Upper lobe of right lung (tissue), 1 donor: ENCODE measurements at regions not wholly inside any gene's neighbourhood (a gene's known extent, or its start where the extent isn't known, plus 50 kb on each side); places are given as distances from the start of the nearest gene placed in this dataset.
"Not testable (repeated sequence)": the region's sequence is repeated elsewhere in the genome, so short reads cannot be mapped to it uniquely, and the experiment has no call there.

Source experiments
- ATAC-seq: fragments of 200-7000 bp; cut with Tn5 transposase; one replicate; pipeline ENCODE4 v1.9.1; 2020; ENCODE audit warnings: mild to moderate bottlenecking, moderate library complexity
- DNase-seq: peaks from one replicate; pipeline ENCODE4 v3.0.0-alpha.2; 2020
- H3K27ac ChIP-seq: fragments of 200-600 bp; one replicate; pipeline ENCODE4 v1.8.0; 2022
- H3K27me3 ChIP-seq: fragments of 200-600 bp; one replicate; pipeline ENCODE4 v1.8.0; 2022; ENCODE audit warnings: mild to moderate bottlenecking
- H3K36me3 ChIP-seq: fragments of 200-600 bp; one replicate; pipeline ENCODE4 v1.8.0; 2022
- H3K4me1 ChIP-seq: fragments of 200-600 bp; one replicate; pipeline ENCODE4 v1.8.0; 2022
- H3K4me3 ChIP-seq: fragments of 200-600 bp; one replicate; pipeline ENCODE4 v1.8.0; 2022; ENCODE audit warnings: mild to moderate bottlenecking
- H3K9me3 ChIP-seq: fragments of 200-600 bp; one replicate; pipeline ENCODE4 v1.8.0; 2022
- intact Hi-C: fragments of 100-400 bp; cut with DNase I; formaldehyde crosslinking; loops from one replicate; pipeline ENCODE4 v1.11.0; 2022
- TF ChIP-seq, protein P1 (sequence below): fragments of 200-600 bp; IDR thresholded peaks from one replicate; pipeline ENCODE4 v1.8.0; 2022; ENCODE audit warnings: antibody characterized with exemption
- donor health status: DM: no; HTN: yes; CAD: no; lungs with severe emphysema.

DNA sequence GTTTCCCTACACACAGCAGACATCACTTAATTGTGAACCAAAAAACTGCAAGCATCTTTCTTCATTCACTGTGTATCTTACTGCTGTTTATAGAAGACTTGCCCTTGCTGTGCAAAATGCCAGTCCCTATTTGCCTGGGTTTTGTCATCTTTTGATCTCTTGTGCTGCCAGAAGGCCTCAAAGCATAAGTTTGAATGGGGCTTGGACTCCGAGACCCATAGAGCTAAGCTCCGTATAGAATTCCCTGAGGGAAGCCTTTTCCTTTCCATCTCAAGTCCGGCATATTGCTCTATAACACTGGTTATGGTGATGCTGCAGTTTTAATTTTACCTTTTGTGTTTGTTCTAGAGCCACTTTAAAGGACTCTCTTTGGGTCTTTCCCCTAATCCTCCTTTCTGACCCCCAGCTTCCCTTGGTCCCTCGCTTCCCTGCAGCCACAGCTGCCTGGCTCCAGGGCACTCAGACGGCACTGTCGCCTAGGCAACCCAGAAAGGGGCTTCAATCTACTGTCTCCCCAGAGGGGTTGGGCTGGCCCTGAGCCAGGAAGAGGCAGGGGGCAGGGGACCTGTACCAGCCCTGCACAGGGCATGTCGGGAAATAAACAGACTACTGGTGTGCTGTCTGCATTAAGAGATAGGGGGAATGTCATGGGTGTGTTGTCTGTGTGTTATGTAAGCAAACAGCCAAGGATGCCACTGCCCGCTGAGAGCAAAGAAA lies 73.4 kb upstream of the MELK start:
- Histone ChIP-seq H3K27me3 (no peaks in the 10 kb centered on the region), H3K4me3 (no peak overlapping the region), H3K36me3 (no peaks in the 10 kb centered on the region), H3K9me3 (no peaks in the 10 kb centered on the region), H3K27ac (no peak overlapping the region), H3K4me1 (no peaks in the 10 kb centered on the region)
- intact Hi-C loops, result no loop called here
- ATAC-seq (no peak), DNase-seq (no peak)
- TF ChIP-seq, protein P1, sequence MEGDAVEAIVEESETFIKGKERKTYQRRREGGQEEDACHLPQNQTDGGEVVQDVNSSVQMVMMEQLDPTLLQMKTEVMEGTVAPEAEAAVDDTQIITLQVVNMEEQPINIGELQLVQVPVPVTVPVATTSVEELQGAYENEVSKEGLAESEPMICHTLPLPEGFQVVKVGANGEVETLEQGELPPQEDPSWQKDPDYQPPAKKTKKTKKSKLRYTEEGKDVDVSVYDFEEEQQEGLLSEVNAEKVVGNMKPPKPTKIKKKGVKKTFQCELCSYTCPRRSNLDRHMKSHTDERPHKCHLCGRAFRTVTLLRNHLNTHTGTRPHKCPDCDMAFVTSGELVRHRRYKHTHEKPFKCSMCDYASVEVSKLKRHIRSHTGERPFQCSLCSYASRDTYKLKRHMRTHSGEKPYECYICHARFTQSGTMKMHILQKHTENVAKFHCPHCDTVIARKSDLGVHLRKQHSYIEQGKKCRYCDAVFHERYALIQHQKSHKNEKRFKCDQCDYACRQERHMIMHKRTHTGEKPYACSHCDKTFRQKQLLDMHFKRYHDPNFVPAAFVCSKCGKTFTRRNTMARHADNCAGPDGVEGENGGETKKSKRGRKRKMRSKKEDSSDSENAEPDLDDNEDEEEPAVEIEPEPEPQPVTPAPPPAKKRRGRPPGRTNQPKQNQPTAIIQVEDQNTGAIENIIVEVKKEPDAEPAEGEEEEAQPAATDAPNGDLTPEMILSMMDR, result no peak

DNA sequence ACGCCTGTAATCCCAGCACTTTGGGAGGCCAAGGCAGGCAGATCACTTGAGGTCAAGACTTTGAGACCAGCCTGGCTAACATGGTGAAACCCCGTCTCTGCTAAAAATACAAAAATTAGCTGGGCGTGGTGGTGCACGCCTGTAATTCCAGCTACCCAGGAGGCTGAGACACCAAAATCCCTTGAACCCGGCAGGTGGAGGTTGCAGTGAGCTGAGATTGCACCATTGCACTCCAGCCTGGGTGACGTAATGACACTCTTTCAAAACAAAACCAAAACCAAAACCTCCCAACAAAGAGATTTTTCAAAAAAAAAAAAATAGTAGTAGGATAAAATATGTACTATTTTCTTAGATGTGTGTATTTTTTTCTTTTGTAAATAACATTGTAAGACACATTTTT lies 79.1 kb upstream of the MELK start:
- Histone ChIP-seq H3K4me1 (peaks cover 14% of the 10 kb centered on the region), H3K4me3 (peak overlapping the region; percentile 4)
- H3K36me3 ChIP-seq, ATAC-seq, H3K27me3 ChIP-seq, H3K9me3 ChIP-seq, intact Hi-C loops, H3K27ac ChIP-seq, DNase-seq: not testable (repeated sequence)

DNA sequence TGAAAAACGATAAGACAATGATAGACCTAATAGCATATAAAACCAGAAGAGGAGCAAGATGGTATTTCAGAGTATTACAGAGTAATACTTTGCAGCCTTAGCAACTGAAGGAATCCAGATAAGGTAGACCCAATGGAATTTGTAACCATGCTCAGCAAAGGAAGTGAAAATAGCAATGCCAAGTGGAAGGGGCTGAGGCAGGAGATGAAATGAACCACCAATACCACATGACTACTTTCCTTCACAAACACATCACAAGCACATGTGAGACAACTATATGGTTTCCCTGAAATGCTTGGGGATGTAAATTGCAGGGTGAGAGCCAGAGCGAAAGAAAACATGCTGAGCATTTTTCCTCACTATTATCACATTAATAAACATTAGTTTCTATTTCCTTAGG lies 79.8 kb upstream of the MELK start:
- Histone ChIP-seq H3K4me3 (no peak overlapping the region), H3K9me3 (no peaks in the 10 kb centered on the region), H3K27ac (no peak overlapping the region), H3K27me3 (no peaks in the 10 kb centered on the region), H3K36me3 (no peaks in the 10 kb centered on the region), H3K4me1 (peaks cover 17% of the 10 kb centered on the region)
- no peak for DNase-seq
- ATAC-seq, result peak; percentile 33
- intact Hi-C loops, result no loop called here
- TF ChIP-seq, protein P1, result no peak

DNA sequence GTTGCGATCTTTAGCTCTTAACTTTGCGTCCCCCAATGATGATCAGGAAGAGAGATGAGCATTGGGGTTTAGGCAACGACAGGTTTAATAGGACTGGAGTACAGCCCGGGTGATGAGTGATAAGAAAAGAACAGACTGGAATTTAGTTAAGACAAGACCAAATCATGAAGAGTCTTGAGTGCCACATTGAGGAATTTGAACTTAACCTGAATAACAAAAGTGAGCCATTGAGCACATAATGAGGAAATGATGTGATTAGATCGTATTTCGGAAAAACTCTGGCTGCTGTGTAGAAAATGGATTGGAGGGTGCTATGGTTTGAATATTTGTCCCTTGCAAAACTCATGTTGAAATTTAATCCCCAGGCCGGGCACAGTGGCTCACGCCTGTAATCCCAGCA lies 83.2 kb upstream of the MELK start:
- no peaks in the 10 kb centered on the region for H3K9me3 ChIP-seq
- TF ChIP-seq, protein P1, result no peak
- H3K36me3 ChIP-seq, result no peaks in the 10 kb centered on the region
- no peak for DNase-seq
- H3K4me1 ChIP-seq, result peaks cover 28% of the 10 kb centered on the region
- ATAC-seq, result no peak
- no peak overlapping the region for H3K4me3 ChIP-seq
- intact Hi-C loops, result no loop called here
- H3K27ac ChIP-seq, result no peak overlapping the region
- no peaks in the 10 kb centered on the region for H3K27me3 ChIP-seq

DNA sequence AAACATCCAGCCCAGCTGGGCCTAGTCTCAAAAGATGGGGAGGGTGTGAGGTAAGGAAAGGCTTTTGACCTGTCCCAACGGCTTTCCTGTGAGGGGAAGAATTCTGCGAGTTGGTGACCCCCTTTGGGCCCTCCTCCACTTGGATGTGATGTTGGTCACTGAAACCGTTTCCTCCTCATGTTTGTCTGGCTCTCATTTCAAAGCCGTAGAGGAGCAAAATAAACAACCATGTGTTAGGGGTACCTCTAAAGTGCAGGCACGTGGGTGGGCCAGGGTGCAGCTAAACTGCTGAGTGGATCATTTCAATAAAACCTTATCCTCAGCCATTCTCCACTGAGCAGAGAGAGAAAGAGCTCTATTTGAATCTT lies 84.3 kb upstream of the MELK start:
- peak overlapping the region; percentile 62 for H3K4me3 ChIP-seq
- TF ChIP-seq, protein P1, result no peak
- H3K36me3 ChIP-seq, result no peaks in the 10 kb centered on the region
- H3K4me1 ChIP-seq, result peaks cover 26% of the 10 kb centered on the region
- no peak for ATAC-seq
- no peaks in the 10 kb centered on the region for H3K9me3 ChIP-seq
- H3K27me3 ChIP-seq, result no peaks in the 10 kb centered on the region
- DNase-seq, result no peak
- peak overlapping the region; percentile 95 for H3K27ac ChIP-seq
- intact Hi-C loops, result no loop called here

DNA sequence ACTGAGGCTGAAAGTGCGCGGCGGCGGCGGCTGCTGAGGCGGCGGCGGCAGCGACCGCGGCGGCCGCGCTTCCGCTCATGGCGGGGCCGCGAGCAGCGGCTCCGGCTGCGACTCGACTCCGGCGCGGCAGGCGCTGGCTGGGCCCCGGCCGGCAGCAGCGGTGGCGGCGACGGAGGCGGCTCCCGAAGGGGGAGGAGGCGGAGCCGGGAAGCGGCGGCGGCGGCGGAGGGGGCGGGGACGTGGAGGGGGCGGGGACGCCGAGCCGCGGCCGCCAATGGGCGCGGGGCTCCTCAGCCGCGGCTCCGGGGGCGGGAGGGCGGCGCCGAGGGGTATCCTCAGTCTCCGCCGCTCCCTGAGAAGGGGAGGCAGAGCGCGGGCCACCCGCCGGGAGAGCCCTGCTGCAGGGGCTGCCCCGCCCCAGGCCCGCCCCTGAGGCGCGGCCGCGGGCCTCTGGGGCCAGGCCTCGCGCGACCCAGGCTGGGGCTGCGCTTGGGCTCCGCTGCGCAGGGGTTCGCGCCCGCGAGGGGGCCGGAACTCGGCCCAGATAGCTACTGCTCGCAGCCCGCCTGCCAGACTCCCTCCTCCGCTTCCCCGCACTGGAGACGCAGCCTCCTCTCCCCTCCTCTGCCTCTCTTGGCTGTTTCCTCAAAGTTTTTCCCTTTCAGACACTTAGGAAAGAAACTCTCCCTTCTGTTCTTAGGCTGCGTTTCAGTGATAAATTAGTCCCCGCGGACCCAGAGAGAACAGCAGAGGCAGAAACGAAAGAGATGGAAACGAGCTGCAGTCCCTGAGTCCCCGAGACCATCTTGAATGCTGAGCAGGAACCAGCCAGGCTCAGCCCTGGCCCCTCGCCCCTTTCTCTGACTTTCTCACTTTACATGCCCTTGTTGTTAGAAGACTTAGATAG lies 85.0 kb upstream of the MELK start:
- Histone ChIP-seq H3K27me3 (no peaks in the 10 kb centered on the region), H3K4me3 (peak overlapping the region; percentile 62), H3K4me1 (peaks cover 22% of the 10 kb centered on the region), H3K27ac (peak overlapping the region; percentile 95), H3K36me3 (no peaks in the 10 kb centered on the region), H3K9me3 (no peaks in the 10 kb centered on the region)
- intact Hi-C loops, result no loop called here
- ATAC-seq (peak; percentile 98), DNase-seq (peak; percentile 97)
- TF ChIP-seq, protein P1, result no peak
